Ishikawa (cell line): ENCODE measurements at regions not wholly inside any gene's neighbourhood (a gene's known extent, or its start where the extent isn't known, plus 50 kb on each side); places are given as distances from the start of the nearest gene placed in this dataset.

Experiments
- CEBPB ChIP-seq: IDR thresholded peaks from 2 replicates; pipeline ENCODE4 v1.6.1; 2012
- EP300 ChIP-seq: IDR thresholded peaks from 2 replicates; pipeline ENCODE4 v1.6.1; 2012; ENCODE audit warnings: borderline replicate concordance
- FOXM1 ChIP-seq: IDR thresholded peaks from 2 replicates; pipeline ENCODE4 v1.6.1; 2012; ENCODE audit warnings: low read depth, borderline replicate concordance
- MAX ChIP-seq: IDR thresholded peaks from 2 replicates; pipeline ENCODE4 v1.6.1; 2012
- TAF1 ChIP-seq: IDR thresholded peaks from 2 replicates; pipeline ENCODE4 v1.6.1; 2012; ENCODE audit warnings: low read depth, mild to moderate bottlenecking
- YY1 ChIP-seq: IDR thresholded peaks from 2 replicates; pipeline ENCODE4 v1.6.1; 2012; ENCODE audit warnings: low read depth

GRCh38 chr13:40213779-40214178, 452.7 kb downstream of the FOXO1 start:
- no peak for TF ChIP-seq EP300
- TF ChIP-seq FOXM1 = no peak
- TF ChIP-seq YY1 = no peak
- TF ChIP-seq TAF1 = no peak
- no peak for TF ChIP-seq CEBPB
- no peak for TF ChIP-seq MAX
